Left ventricle myocardium superior (tissue), 1 donor: ENCODE measurements at regions not wholly inside any gene's neighbourhood (a gene's known extent, or its start where the extent isn't known, plus 50 kb on each side); places are given as distances from the start of the nearest gene placed in this dataset.
A peak's percentile ranks its signal among the peaks of the same experiment; 100 is the strongest.

ENCODE experiments used
- ATAC-seq: fragments of 200-7000 bp; cut with Tn5 transposase; one replicate; pipeline ENCODE4 v1.9.1; 2020; ENCODE audit warnings: mild to moderate bottlenecking, moderate library complexity
- DNase-seq: peaks from one replicate; pipeline ENCODE4 v3.0.0-alpha.2; 2020
- intact Hi-C: fragments of 100-400 bp; cut with micrococcal nuclease; formaldehyde crosslinking; loops from one replicate; pipeline ENCODE4 v1.11.0; 2022
- donor health status: DM: no; HTN: yes; CAD: no; lungs with severe emphysema.

GRCh38 chr10:83225781-83226180, 913.5 kb upstream of the GHITM start:
- ATAC-seq (no peak), DNase-seq (no peak)
- intact Hi-C loops, result no loop called here

DNA sequence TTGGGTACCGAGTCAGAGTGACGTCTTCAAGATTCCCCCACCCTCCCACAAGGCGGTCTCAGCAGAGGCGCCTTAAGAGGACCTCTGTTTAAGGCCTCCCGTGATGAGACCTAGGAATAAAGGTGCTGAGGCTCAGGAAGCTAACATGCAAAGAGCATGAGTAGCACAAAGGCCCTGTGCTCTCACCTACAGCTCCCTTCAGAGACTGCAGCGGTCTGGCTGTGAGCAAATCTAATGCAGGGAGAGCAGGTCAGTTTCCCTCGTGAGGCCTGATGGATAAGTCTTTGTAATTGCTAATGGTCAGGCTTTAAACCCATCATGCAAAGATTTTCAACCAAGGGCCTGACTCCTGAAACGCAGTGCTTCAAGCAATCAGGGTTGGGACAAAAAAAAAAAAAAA, 909.3 kb upstream of the GHITM start:
- no peak for ATAC-seq
- intact Hi-C loops, result no loop called here
- DNase-seq, result no peak

DNA sequence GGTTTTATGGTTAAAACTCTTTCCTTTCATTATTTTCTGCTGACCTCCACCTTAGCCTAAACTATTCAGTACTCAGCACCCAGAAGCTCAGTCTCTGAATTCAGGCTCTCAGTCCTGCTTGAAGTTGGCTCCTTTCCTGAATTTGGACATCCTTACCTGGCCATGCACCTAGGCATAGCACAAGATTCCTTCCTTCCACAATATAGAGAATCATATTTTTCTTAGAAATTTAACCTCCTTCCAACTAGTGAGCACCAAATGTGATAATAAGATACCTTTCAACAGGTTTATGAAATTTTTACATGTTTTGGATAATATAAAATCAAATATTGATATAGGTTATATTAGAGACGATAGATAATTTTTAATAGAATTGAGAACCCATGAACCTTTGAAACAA, 905.6 kb upstream of the GHITM start:
- ATAC-seq (no peak), DNase-seq (no peak)
- intact Hi-C loops, result no loop called here

- intact Hi-C loops, result no loop called here
- ATAC-seq, result no peak
- DNase-seq, result no peak
Observed at GRCh38 chr10:83248106-83248631, 891.1 kb upstream of the GHITM start.

- no peak for ATAC-seq
- DNase-seq, result no peak
- intact Hi-C loops, result no loop called here
Observed at GRCh38 chr10:83250396-83250795, 888.9 kb upstream of the GHITM start.

DNA sequence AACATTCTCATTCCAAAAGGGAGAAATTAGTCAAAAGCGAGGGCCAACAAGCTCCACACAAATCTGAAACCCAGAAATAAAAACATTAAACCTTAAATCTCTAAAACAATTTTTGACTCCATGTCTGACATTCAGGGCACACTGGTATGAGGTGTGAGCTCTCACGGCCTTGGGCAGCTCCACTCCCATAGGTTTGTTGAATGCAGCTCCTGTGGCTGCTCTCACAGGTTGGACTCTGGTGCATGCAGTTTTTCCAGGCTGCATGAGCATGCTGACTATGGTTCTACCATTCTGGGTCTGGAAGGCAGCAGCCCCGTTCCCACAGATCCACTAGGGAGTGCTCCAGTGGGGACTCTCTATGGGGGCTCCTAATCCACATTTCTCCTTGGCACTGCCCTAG, 887.1 kb upstream of the GHITM start:
- ATAC-seq (no peak), DNase-seq (no peak)
- intact Hi-C loops, result no loop called here

DNA sequence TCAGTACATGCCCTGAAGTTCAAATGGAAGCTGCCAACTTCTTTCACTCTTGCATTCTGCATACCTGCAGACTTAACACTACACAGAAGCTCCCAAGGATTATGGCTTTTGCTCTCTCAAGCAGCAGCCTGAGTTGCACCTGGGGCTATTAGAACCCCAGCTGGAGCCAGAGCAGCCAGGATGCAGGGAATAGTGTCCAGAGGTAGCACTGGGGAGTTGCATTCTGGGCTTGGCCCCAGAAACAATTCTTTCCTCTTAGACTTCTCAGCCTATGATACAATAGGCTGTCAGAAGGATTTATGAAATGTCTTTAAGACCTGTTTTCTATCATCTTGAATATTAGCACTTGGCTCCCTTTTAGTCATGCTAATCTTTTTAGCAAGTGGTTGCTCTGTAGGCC, 886.7 kb upstream of the GHITM start:
- intact Hi-C loops, result no loop called here
- DNase-seq (no peak), ATAC-seq (no peak)

DNA sequence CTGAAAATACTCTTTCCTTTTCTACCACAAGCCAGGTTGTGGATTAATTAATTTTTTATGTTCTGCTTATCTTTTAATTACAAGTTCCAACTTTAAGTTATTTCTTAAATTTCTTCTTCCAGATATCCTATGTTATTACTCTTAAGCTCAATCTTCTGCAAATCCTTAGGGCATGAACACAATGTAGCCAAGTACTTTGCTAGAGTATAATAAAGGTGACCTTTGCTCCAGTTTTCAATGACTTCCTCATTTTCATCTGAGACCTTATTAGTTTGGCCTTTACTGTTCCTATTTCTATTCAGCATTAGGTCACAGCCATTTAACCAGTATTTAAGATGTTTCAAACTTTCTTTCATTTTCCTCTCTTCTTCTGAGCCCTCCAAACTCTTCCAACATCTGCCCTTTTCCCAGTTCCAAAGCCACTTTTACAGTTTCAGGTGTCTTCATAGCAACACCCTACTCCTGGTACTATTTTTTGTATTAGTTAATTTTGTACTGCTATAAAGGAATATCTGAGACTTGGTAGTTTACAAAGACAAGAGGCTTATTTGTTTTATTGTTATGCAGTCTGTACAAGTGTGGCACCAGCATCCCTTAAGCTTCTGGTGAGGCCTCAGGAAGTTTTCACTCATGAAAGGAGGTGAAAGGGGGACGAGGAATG, 886.2 kb upstream of the GHITM start:
- no peak for DNase-seq
- intact Hi-C loops, result no loop called here
- no peak for ATAC-seq

DNA sequence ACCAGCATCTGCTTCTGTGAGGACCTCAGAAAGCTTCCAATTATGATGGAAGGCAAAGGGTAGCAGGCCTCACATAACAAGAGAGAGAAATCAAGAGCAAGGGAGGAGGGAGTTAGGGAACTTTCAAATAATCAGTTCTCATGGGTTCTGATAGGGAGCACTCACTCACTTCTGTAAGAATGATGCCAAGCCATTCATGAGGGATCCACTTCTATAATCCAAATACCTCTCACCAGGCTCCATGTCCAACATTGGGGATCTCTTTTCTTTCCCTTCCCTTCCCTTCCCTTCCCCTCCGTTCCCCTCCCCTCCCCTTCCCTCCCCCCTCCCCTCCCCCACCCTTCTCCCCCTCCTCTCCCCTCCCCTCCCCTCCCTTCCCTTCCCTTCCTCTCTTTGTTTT, 884.6 kb upstream of the GHITM start:
- no peak for DNase-seq
- no peak for ATAC-seq
- intact Hi-C loops, result no loop called here

- intact Hi-C loops, result no loop called here
Observed at GRCh38 chr10:83262434-83262833, 876.9 kb upstream of the GHITM start.

GRCh38 chr10:83272666-83273434, 866.5 kb upstream of the GHITM start:
- no peak for ATAC-seq

More at GRCh38 chr10:83262434-83262833, 876.9 kb upstream of the GHITM start:
- ATAC-seq, result no peak
- DNase-seq, result no peak

DNA sequence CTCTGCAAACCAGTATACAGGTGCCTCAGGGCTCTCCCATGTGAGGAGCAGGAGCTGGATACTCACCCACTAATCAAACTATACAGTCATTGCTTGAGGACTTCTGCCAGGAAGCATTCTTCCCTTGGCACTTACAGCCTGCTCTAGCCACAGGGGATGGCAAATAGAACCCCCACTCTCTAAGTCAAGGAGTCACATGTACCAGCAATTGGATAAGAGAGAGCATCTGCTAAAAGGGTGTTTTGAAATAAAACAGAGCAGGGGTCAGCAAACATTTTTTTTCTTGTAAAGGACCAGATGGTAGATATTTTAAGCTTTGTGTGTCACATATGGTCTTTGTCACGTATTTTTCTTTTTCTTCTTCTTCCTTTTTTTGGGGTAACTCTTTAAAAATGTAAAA, 865.2 kb upstream of the GHITM start:
- no peak for DNase-seq
- no peak for ATAC-seq
- intact Hi-C loops, result no loop called here

More at GRCh38 chr10:83272666-83273434, 866.5 kb upstream of the GHITM start:
- intact Hi-C loops, result no loop called here
- no peak for DNase-seq

- DNase-seq, result no peak
- no peak for ATAC-seq
- intact Hi-C loops, result no loop called here
Observed at GRCh38 chr10:83276971-83277370, 862.3 kb upstream of the GHITM start.

- peak; percentile 73 for ATAC-seq
- intact Hi-C loops, result no loop called here
- no peak for DNase-seq
Observed at GRCh38 chr10:83283151-83283550, 856.2 kb upstream of the GHITM start.

GRCh38 chr10:83287374-83287773, 851.9 kb upstream of the GHITM start:
- intact Hi-C loops, result no loop called here
- ATAC-seq, result no peak
- DNase-seq, result no peak

DNA sequence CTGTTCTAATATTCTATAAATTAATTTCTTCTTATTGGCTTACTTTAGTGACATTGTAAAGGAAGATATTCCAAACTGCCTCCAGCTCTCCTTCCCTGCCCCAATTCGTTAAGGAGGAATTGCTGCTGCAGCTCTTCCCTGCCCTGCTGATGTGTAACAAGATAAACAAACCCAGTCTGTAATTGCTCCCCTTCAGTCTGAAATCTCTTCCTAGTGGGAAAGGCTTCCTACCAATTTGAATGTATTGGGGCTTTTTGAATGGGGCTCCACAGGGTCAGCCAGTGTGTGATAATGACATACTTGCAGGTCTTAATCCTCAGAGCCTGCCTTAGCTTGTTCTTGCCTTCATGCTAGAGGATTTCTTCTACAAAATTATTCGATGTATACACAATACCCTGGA, 849.9 kb upstream of the GHITM start:
- DNase-seq, result no peak
- ATAC-seq, result no peak
- intact Hi-C loops, result no loop called here

DNA sequence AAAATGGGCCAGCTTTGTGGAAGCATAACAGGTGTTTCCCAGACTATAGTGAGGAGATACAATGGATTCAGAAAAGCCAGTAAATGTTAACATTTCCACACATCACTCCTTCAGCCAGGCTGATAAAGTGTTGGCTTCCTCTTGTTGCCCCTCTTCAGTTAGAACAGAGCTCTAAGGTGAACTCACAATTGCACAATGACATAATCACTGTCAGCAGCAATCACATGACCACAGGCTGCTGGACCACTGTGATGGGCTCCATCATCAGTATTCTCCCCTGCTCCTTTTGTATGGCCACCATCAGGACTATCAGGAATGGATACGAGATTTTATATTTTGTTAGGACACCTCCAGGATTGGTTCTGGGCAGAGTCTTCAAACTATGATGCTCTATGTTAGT, 849.4 kb upstream of the GHITM start:
- DNase-seq, result no peak

GRCh38 chr10:83301732-83302131, 837.6 kb upstream of the GHITM start:
- no peak for ATAC-seq
- intact Hi-C loops, result no loop called here
- no peak for DNase-seq

More for the DNA sequence above, 849.4 kb upstream of the GHITM start:
- no peak for ATAC-seq
- intact Hi-C loops, result no loop called here

DNA sequence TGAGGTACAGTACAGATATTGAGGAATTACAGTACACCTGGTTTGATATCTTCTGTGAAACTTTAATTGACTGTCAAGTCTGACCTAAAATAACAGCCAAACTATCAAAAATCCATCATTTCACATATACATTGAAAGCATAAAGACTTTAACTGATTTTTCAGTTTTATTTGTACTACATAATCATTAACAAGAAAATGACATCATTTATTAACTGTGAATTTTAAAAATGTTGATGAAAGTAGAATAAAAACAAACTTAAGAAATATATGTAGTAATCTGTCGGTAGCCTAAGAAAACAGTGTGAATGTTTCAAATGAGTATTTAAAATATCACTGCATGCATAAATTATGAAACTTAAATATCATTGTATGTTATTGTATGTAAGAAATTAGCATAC, 836.7 kb upstream of the GHITM start:
- ATAC-seq (no peak), DNase-seq (no peak)
- intact Hi-C loops, result no loop called here

DNA sequence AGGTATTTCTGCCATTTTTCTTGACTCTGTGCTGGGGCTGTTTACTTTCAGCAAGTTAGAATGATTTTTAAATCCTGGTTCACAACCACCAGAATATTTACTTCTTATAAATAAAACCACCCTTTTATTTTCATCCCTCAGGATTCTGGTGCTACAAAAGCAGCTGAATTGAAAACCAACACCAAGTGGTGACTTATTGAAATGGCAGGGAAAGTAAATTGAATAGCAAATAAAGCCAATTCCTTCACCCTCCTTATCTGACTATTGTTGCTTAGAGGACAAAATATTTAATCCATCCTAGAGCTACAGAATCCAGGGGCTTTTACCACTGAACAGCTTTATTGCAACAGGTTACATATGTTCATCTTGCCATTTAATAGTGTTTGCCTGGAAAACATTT, 828.6 kb upstream of the GHITM start:
- ATAC-seq (no peak), DNase-seq (no peak)
- intact Hi-C loops, result no loop called here

DNA sequence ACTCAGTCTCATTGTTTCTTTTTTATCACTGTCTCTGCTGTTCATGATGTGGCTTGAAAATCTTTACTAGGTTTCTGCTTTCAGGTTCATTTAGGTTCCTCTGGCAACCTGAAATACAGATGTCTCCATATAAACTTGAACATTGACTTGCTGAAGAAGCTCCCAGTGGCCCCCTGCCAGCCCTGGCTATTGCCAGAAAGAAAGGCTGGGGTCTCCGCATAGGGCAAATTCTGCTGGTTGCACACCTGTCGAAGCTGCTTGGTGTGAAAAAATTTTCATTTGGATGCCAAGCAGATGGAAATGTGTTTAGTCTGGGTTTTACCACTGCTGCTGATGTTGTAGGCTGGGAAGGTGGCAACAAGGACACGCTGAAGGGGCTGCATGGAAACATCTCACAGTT, 826.7 kb upstream of the GHITM start:
- ATAC-seq (no peak), DNase-seq (no peak)
- intact Hi-C loops, result no loop called here
